H1 (cell line): ENCODE measurements at regions not wholly inside any gene's neighbourhood (a gene's known extent, or its start where the extent isn't known, plus 50 kb on each side); places are given as distances from the start of the nearest gene placed in this dataset.

Source experiments
- RAD21 ChIP-seq, 2 experiments: IDR thresholded peaks in 1 of 2; conservative IDR thresholded peaks in 1 of 2; 2 replicates each; pipeline ENCODE4 v1.6.1; 2011; ENCODE audit warnings: low read depth in 2 of 2, low read length in 2 of 2, improper control_type of control experiment in 1 of 2, inconsistent platforms in 1 of 2, mild to moderate bottlenecking in 1 of 2, moderate library complexity in 1 of 2
- RFX5 ChIP-seq: IDR thresholded peaks from 2 replicates; pipeline ENCODE4 v1.6.1; 2011; ENCODE audit warnings: low read depth, low read length, improper control_type of control experiment, borderline replicate concordance

DNA sequence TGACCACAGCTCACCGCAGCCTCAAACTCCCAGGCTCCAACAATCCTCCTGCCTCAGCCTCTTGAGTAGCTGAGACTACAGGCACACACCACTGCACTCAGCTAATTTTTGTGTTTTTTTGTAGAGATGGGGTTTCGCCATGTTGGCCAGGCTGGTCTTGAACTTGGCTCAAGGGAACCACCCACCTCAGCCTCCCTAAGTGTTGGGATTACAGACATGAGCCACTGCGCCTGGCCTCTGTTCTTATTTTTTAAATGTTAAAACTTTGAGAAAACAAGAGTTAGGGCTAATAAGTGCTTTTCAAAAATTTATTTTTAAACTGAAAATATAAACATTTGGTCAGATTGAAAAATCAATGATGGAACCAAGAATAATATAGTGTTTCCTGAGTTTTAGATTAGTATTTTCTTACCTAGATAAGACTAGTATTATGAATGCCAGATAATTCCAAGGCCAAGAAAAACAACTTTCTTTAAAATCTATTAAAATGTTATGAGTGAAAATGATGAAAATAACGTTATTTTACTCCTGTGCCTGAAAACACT, 66.2 kb upstream of the S1PR1 start (continued):
- TF ChIP-seq RAD21 (IDR thresholded peaks at IDR 0.05 in 1 of 2, conservative IDR thresholded peaks at IDR 0.05 in 1 of 2; ENCODE audit: low read depth in 2 of 2, low read length in 2 of 2) (no peak), RFX5 (no peak)
